ENCODE measurements at regions not wholly inside any gene's neighbourhood (a gene's known extent, or its start where the extent isn't known, plus 50 kb on each side); places are given as distances from the start of the nearest gene placed in this dataset.

DNA sequence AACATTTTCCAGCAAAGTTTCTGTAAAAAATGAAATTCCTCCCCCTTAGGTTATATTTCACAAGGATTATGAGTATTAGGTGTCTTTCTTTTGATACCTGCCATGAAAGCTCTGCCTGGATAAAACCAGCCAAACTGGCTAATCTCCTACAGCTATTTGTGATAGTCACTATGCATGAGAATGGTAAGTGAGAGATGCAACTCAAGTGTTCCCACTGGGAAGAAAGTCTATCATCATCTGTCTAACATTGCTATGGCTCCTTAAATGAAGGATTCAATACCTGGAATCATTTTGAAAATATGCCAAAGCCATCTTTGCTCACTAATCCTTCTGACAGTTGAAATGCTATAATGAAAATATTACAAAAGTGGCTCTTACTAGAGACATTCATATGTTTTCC lies 339.9 kb upstream of the LRRTM4 start:
- Histone ChIP-seq H2AFZ (ENCODE audit: low read length) (no peak overlapping the region), H3K4me2 (ENCODE audit: extremely low read depth, insufficient read depth, low read length) (no peak overlapping the region), H3K79me2 (ENCODE audit: control insufficient read depth, insufficient read depth, low read length) (no peaks in the 10 kb centered on the region), H3K4me3 (replicated peaks in 1 of 4; ENCODE audit: control extremely low read depth in 1 of 4, insufficient read depth in 1 of 4, low read depth in 3 of 4, low read length in 4 of 4) (no peak overlapping the region), H4K20me1 (ENCODE audit: control insufficient read depth, extremely low read depth, insufficient read depth, low read length) (no peaks in the 10 kb centered on the region), H3K9ac (ENCODE audit: insufficient read depth, low read length) (no peak overlapping the region), H3K36me3 (ENCODE audit: control insufficient read depth, insufficient read depth, low read length) (no peaks in the 10 kb centered on the region), H3K27me3 (ENCODE audit: control insufficient read depth, insufficient read depth, low read length) (no peaks in the 10 kb centered on the region), H3K27ac (ENCODE audit: insufficient read depth, low read length) (no peak overlapping the region), H3K4me1 (ENCODE audit: control insufficient read depth, extremely low read depth, insufficient read depth, low read length) (no peaks in the 10 kb centered on the region), H3K9me3 (ENCODE audit: control insufficient read depth, insufficient read depth, low read depth, low read length) (no peaks in the 10 kb centered on the region)
- TF ChIP-seq, protein P1, sequence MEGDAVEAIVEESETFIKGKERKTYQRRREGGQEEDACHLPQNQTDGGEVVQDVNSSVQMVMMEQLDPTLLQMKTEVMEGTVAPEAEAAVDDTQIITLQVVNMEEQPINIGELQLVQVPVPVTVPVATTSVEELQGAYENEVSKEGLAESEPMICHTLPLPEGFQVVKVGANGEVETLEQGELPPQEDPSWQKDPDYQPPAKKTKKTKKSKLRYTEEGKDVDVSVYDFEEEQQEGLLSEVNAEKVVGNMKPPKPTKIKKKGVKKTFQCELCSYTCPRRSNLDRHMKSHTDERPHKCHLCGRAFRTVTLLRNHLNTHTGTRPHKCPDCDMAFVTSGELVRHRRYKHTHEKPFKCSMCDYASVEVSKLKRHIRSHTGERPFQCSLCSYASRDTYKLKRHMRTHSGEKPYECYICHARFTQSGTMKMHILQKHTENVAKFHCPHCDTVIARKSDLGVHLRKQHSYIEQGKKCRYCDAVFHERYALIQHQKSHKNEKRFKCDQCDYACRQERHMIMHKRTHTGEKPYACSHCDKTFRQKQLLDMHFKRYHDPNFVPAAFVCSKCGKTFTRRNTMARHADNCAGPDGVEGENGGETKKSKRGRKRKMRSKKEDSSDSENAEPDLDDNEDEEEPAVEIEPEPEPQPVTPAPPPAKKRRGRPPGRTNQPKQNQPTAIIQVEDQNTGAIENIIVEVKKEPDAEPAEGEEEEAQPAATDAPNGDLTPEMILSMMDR (conservative IDR thresholded peaks at IDR 0.05 in 1 of 2, IDR thresholded peaks at IDR 0.05 in 1 of 2; ENCODE audit: low read depth in 1 of 2, low read length in 2 of 2): no peak
- no peak for TF ChIP-seq EZH2 (IDR thresholded peaks at IDR 0.05; ENCODE audit: low read length, missing control alignments)
- no peak for DNase-seq (ENCODE audit: low read depth in 2 of 2)

DNA sequence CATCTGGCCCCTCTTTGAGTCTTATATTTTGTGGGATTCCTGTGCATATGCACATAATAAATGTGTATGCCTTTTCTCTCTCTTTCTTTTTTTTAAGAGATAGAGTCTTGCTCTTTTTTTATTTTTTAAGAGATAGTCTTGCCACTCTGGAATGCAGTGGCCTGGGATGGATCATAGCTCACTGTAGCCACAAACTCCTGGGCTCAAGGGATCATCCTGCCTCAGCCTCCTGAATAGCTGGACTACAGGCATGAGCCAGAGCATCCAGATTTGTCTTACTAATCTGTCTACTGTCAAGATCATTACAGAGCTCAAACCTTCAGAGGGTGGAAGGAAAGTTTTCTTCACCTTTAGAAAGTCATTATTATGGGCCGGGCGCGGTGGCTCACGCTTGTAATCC lies 342.2 kb upstream of the LRRTM4 start:
- no peaks in the 10 kb centered on the region for H3K79me2 ChIP-seq (ENCODE audit: control insufficient read depth, insufficient read depth, low read length)
- no peaks in the 10 kb centered on the region for H3K36me3 ChIP-seq (ENCODE audit: control insufficient read depth, insufficient read depth, low read length)
- H3K4me1 ChIP-seq (ENCODE audit: control insufficient read depth, extremely low read depth, insufficient read depth, low read length): no peaks in the 10 kb centered on the region
- H3K9ac ChIP-seq (ENCODE audit: insufficient read depth, low read length): no peak overlapping the region
- no peak for DNase-seq (ENCODE audit: low read depth in 2 of 2)
- no peaks in the 10 kb centered on the region for H4K20me1 ChIP-seq (ENCODE audit: control insufficient read depth, extremely low read depth, insufficient read depth, low read length)
- H3K4me2 ChIP-seq (ENCODE audit: extremely low read depth, insufficient read depth, low read length): no peak overlapping the region
- no peak for TF ChIP-seq EZH2 (IDR thresholded peaks at IDR 0.05; ENCODE audit: low read length, missing control alignments)
- TF ChIP-seq, protein P1 (conservative IDR thresholded peaks at IDR 0.05 in 1 of 2, IDR thresholded peaks at IDR 0.05 in 1 of 2; ENCODE audit: low read depth in 1 of 2, low read length in 2 of 2): no peak
- H3K4me3 ChIP-seq (replicated peaks in 1 of 4; ENCODE audit: control extremely low read depth in 1 of 4, insufficient read depth in 1 of 4, low read depth in 3 of 4, low read length in 4 of 4): no peak overlapping the region
- H3K27ac ChIP-seq (ENCODE audit: insufficient read depth, low read length): no peak overlapping the region
- H3K9me3 ChIP-seq (ENCODE audit: control insufficient read depth, insufficient read depth, low read depth, low read length): no peaks in the 10 kb centered on the region
- H3K27me3 ChIP-seq (ENCODE audit: control insufficient read depth, insufficient read depth, low read length): no peaks in the 10 kb centered on the region
- H2AFZ ChIP-seq (ENCODE audit: low read length): no peak overlapping the region

DNA sequence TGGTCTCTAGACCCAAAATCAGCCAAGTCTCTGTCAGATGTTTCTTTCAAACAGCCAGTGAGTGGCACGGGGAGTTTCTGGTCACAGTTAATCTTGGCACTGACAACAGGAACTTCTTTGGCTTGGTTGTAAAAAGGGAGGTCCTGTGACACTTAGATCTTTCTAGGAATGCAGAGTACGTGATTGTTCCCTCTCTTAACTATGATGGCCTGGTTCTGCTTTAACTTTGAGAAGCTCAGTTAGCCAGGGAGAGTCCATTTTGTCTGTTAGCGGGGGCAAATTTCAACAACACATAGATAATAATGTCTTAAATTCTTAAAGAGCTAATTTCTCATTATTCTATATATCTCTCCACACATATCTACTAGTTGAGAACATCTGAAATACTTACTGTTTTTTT lies 344.5 kb upstream of the LRRTM4 start:
- Histone ChIP-seq H3K9me3 (ENCODE audit: control insufficient read depth, insufficient read depth, low read depth, low read length) (no peaks in the 10 kb centered on the region), H3K27ac (ENCODE audit: insufficient read depth, low read length) (no peak overlapping the region), H3K36me3 (ENCODE audit: control insufficient read depth, insufficient read depth, low read length) (no peaks in the 10 kb centered on the region), H4K20me1 (ENCODE audit: control insufficient read depth, extremely low read depth, insufficient read depth, low read length) (no peaks in the 10 kb centered on the region), H3K4me1 (ENCODE audit: control insufficient read depth, extremely low read depth, insufficient read depth, low read length) (no peaks in the 10 kb centered on the region), H3K4me3 (replicated peaks in 1 of 4; ENCODE audit: control extremely low read depth in 1 of 4, insufficient read depth in 1 of 4, low read depth in 3 of 4, low read length in 4 of 4) (no peak overlapping the region), H3K27me3 (ENCODE audit: control insufficient read depth, insufficient read depth, low read length) (no peaks in the 10 kb centered on the region), H3K79me2 (ENCODE audit: control insufficient read depth, insufficient read depth, low read length) (no peaks in the 10 kb centered on the region), H3K4me2 (ENCODE audit: extremely low read depth, insufficient read depth, low read length) (no peak overlapping the region), H3K9ac (ENCODE audit: insufficient read depth, low read length) (no peak overlapping the region), H2AFZ (ENCODE audit: low read length) (no peak overlapping the region)
- no peak for TF ChIP-seq EZH2 (IDR thresholded peaks at IDR 0.05; ENCODE audit: low read length, missing control alignments)
- TF ChIP-seq, protein P1 (conservative IDR thresholded peaks at IDR 0.05 in 1 of 2, IDR thresholded peaks at IDR 0.05 in 1 of 2; ENCODE audit: low read depth in 1 of 2, low read length in 2 of 2): no peak
- DNase-seq (ENCODE audit: low read depth in 2 of 2): no peak
